HL-60/S4 (cell line): ENCODE measurements at regions not wholly inside any gene's neighbourhood (a gene's known extent, or its start where the extent isn't known, plus 50 kb on each side); places are given as distances from the start of the nearest gene placed in this dataset.
"Not testable (repeated sequence)": the region's sequence is repeated elsewhere in the genome, so short reads cannot be mapped to it uniquely, and the experiment has no call there.

Source experiments
- in situ Hi-C: fragments of 300-500 bp; cut with MboI; formaldehyde crosslinking; loops from 2 replicates; pipeline ENCODE4 v1.14.3; 2022; ENCODE audit warnings: low sequenced_read_pairs

DNA sequence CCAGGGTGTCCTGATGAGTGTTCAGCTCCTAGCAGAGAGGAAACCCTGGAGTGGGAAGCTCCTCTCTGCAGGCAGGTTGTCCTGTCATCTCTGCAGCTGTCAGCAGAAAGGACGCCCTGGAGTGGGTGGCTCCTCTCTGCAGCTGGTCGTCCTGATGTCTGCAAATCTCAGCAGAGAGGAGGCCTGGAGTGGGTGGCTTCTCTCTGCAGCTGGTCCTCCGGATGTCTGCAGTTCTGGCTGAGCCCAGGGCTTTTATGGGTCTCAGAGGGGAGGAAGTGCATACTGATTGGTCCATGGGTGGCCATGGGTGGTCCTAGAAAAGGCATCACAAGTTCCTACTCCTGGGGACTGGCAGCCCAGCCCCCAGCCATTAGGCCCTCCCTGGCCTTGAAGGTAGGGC, 102.6 kb upstream of the BNIP2 start:
- in situ Hi-C loops = no loop called here

DNA sequence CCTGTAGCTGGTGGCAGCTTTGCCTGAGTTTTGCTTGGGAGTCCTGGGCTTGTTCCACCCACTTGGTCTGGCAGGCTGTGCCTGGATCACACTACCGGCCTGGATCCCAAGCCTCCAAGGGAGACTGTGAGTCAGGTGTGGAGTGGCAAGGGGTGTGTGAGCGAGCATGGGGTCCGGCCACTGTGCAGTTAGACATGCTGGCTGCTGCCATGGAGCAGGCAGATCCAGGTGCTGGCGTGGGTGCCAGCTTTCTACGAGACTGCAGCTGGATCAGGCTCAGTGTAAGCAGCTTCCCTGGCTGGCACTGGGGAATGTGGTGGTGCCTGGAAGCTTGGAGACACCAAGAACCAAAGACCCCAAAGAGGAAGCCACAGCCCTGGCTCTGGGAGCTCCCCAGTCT, 102.0 kb upstream of the BNIP2 start:
- in situ Hi-C loops = no loop called here

DNA sequence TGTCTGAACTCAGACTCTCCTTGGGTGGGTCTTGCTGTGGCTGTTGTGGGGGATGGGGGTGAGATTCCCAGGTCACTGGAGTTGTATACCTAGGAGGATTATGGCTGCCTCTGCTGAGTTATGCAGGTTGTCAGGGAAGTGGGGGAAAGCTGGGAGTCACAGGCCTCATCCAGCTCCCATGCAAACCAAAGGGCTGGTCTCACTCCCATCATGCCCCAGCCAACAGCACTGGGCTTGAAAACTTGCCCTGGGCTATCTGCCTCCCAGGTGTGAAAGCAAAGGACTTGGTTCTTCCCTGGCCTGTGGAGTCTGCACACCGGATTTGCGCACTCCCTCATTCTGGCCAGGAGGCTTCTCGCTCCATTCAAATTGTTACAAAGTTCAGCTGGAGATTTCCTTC, 97.3 kb upstream of the BNIP2 start:
- in situ Hi-C loops = not testable (repeated sequence)

GRCh38 chr15:59785981-59786380, 96.9 kb upstream of the BNIP2 start:
- in situ Hi-C loops = not testable (repeated sequence)

DNA sequence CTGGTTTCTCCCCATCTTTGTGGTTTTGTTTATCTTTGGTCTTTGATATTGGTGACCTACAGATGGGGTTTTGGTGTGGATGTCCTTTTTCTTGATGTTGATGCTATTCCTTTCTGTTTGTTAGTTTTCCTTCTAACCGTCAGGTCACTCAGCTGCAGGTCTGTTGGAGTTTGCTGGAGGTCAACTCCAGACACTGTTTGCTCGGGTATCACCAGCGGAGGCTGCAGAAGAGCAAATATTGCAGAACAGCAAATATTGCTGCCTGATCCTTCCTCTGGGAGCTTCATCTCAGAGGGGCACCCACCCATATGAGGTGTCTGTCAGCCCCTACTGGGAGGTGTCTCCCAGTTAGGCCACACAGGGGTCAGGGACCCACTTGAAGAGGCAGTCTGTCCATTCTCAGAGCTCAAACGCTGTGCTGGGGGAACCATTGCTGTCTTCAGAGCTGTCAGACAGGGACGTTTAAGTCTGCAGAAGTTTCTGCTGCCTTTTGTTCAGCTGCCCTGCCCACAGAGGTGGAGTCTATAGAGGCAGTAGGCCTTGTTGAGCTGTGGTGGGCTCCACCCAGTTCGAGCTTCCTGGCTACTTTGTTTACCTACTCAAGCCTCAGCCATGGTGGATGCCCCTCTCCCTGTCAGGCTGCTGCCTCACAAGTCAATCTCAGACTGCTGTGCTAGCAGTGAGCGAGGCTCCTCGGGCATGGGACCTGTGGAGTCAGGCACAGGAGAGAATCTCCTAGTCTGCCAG, 94.8 kb upstream of the BNIP2 start:
- in situ Hi-C loops = not testable (repeated sequence)

GRCh38 chr15:59779110-59779509, 90.0 kb upstream of the BNIP2 start:
- in situ Hi-C loops = no loop called here

GRCh38 chr15:59764775-59765174, 75.7 kb upstream of the BNIP2 start:
- in situ Hi-C loops = no loop called here

DNA sequence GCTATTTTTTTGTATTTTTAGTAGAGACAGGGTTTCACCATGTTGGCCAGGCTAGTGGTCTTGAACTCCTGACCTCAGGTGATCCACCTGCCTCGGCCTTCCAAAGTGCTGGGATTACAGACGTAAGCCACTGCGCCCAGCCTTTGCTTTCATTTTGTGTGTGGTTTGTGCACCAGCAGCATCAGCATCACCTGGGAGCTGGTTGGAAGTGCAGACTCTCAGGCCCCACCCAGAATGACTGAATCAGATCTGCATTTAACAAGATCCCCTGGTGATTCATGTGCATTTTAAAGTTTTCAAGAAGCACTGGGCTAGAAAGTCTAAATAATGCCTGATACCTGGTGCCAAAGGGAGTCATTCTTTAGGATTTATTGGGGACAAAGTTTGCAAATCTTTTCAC, 73.4 kb upstream of the BNIP2 start:
- in situ Hi-C loops = no loop called here

GRCh38 chr15:59760256-59760655, 71.1 kb upstream of the BNIP2 start:
- in situ Hi-C loops = not testable (repeated sequence)

DNA sequence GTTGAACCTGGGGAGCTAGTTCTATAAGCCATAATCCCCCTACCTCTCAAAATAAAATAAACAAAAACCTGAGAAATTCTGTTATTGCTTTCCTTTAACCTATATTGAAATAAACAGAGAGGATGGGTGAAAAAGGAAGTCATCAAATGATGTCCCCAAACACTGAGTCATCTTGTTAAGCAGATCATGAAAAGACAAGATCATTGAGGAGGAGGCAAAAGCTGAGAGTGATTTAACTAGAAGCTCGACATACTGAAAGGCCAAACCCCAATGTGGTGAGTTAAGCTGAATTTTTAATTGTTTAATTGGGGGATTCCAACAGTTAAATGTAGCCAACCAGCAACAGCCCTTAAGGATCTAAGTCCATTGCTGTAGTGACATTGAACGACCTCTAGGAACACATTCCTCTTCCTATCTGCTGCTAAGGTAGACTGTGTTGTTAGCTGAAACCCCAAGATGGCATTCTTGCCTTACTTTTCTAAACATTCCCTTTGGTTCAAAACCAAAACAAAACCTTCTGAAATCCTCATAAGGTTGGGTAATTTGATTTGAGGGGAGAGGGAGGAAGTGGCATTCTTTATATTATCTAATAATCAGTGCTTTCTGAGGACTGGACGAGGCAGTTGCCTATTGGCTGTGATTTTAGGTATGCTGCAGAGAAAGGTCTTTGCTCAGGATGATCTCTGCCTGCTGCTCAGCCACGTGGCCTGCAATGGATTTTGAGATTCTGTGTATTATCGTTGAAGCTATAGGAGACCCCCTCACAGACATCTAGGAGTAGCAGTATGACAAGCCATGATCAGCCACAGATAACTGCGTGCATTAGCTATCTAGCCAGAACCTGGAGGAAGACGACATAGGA, 62.7 kb upstream of the BNIP2 start:
- in situ Hi-C loops = no loop called here

DNA sequence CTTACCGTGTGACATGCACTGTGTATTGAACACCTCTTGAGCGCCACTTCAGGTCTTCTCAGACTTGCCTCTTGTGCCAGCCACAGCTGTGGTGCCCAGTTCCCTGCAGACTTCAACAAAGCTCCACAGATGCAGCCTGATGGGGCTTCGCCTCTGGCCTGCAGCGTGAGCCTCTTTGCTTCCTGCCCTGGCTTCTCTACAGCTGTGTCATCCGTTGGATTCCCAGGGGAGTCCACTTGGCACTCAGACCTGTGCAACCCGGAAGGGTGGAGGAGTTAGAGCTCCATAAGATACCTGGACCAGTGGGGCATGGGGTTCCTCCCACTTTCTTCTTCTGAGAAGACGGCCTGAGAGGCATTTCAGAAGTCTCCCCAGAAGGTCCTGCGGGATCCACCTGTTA, 57.7 kb upstream of the BNIP2 start:
- in situ Hi-C loops = no loop called here

DNA sequence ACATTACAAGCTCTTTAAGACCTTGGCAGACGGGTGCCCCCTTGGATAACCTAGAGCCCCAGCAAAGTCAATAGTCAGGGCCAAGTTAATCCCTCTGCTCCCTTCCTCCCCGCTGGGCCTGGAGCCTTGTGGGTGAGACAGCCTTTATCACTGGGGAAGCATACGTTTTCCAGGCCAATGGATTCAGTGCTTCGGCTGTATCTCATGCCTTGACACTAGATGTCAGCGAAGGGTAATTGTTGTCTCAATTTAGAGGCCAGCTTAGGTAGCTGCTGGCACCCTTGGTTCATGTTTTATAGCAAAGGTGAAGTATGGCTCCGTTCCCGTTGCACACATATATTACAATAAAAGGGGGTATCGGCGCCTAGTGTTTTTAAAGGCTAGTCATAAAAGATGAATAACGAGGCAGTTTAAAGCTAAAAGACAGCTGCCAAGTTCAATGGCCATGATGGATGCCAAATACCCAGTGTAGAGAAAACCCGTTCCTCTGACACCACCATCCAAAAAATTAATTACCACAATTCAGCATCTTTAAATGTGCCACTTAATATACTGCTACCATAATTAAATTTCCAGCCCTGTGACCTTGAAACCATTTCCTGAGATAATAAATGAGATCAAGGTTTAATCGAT, 52.3 kb upstream of the BNIP2 start:
- in situ Hi-C loops = no loop called here

DNA sequence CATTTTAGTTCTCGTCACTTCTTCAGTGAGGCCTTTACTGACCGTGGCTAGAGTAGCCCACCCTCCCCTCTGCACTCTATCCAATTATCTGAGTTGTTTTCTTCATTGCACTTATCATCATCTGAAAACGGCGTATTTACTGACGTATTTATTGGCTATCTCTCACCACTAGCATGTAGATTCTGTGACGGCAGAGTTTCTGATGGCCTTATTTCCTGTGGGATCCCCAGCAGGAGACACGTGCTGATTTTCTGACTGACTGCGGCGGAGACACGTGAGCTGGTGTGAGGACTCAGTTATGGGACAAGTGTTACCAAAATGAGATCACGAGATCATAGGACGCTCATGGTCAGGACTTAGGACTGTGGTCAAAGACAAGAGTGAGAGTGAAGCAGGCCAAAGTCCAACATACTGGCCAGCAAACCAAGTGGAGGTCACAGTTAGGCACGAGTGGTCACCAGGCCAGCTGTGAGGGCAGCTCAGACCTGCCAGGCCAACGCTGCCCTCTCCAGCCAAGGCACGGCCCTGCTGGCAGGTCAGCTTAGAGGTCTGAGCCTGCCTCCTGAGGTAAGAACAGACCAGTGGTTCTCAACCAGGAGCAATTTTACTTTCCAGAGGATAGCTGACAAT, 50.6 kb upstream of the BNIP2 start:
- in situ Hi-C loops = no loop called here
